HEK293 (cell line): ENCODE measurements at regions not wholly inside any gene's neighbourhood (a gene's known extent, or its start where the extent isn't known, plus 50 kb on each side); places are given as distances from the start of the nearest gene placed in this dataset.

Experiments used
- CTCF ChIA-PET: fragments of 350-600 bp; formaldehyde crosslinking; extraction: SDS; loops from one replicate; lab custom pipeline; 2021; ENCODE audit warnings: antibody characterized with exemption; lab: Yijun Ruan, JAX
- POLR2A ChIA-PET: fragments of 300-600 bp; formaldehyde crosslinking; extraction: SDS; loops from one replicate; lab custom pipeline; 2020; ENCODE audit warnings: antibody characterized with exemption, inconsistent platforms; lab: Yijun Ruan, JAX
- H3K27ac ChIP-seq: fragments of 200-500 bp; sonication (Bioruptor generic); 2 replicates; pipeline ENCODE4 v1.5.1; 2014; ENCODE audit warnings: low read depth, low read length, control low read depth, inconsistent platforms; ENCODE audit errors: extremely low read depth
- H3K36me3 ChIP-seq, 2 experiments: fragments of 200-500 bp in 1 of 2; sonication (Bioruptor generic) in 1 of 2; 1 replicate in 1 of 2; 2 replicates in 1 of 2; pipeline ENCODE4 v1.5.1; 2014 to 2017; ENCODE audit warnings: inconsistent platforms in 2 of 2, low read length in 2 of 2; ENCODE audit not compliant: control insufficient read depth in 2 of 2, insufficient read depth in 1 of 2
- H3K4me1 ChIP-seq: fragments of 200-500 bp; sonication (Bioruptor generic); 2 replicates; pipeline ENCODE4 v1.5.1; 2014; ENCODE audit warnings: mild to moderate bottlenecking, low read length, inconsistent platforms; ENCODE audit not compliant: control insufficient read depth, insufficient read depth
- H3K4me3 ChIP-seq: 2 replicates; pipeline ENCODE4 v1.5.1; 2011; ENCODE audit warnings: low read depth, mild to moderate bottlenecking, control low read depth, low read length, moderate library complexity
- H3K9me3 ChIP-seq: fragments of 200-500 bp; sonication (Bioruptor generic); 2 replicates; pipeline ENCODE4 v1.5.1; 2014; ENCODE audit warnings: low read depth, low read length, inconsistent platforms; ENCODE audit not compliant: control insufficient read depth, insufficient read depth
- BCL11A ChIP-seq: fragments of 450-650 bp; formaldehyde crosslinking; IDR thresholded peaks from 2 replicates; pipeline ENCODE4 v1.5.1; 2016; ENCODE audit warnings: low read depth, missing biosample characterization, missing genetic modification characterization
- ELK4 ChIP-seq: IDR thresholded peaks from 2 replicates; pipeline ENCODE4 v1.6.1; 2011; ENCODE audit warnings: mild to moderate bottlenecking, low read depth, low read length, borderline replicate concordance
- GFI1B ChIP-seq: fragments of 450-650 bp; formaldehyde crosslinking; IDR thresholded peaks from 2 replicates; pipeline ENCODE4 v1.5.1; 2016; ENCODE audit warnings: missing biosample characterization, missing genetic modification characterization
- IKZF3 ChIP-seq: fragments of 450-650 bp; IDR thresholded peaks from 2 replicates; pipeline ENCODE4 v1.5.0; 2018; ENCODE audit warnings: missing biosample characterization, mild to moderate bottlenecking, missing genetic modification characterization, moderate library complexity
- MYNN ChIP-seq: fragments of 450-650 bp; formaldehyde crosslinking; IDR thresholded peaks from 2 replicates; pipeline ENCODE4 v1.5.1; 2016; ENCODE audit warnings: missing biosample characterization, missing genetic modification characterization, borderline replicate concordance
- SP7 ChIP-seq: fragments of 450-650 bp; formaldehyde crosslinking; IDR thresholded peaks from 2 replicates; pipeline ENCODE4 v1.5.1; 2016; ENCODE audit warnings: missing biosample characterization, missing genetic modification characterization
- ZEB2 ChIP-seq: fragments of 450-650 bp; formaldehyde crosslinking; IDR thresholded peaks from 2 replicates; pipeline ENCODE4 v1.5.1; 2016; ENCODE audit warnings: missing biosample characterization, missing genetic modification characterization
- ZIC2 ChIP-seq: fragments of 450-650 bp; formaldehyde crosslinking; IDR thresholded peaks from 2 replicates; pipeline ENCODE4 v1.5.1; 2016; ENCODE audit warnings: missing biosample characterization, missing genetic modification characterization
- ZNF157 ChIP-seq: fragments of 450-650 bp; formaldehyde crosslinking; IDR thresholded peaks from 2 replicates; pipeline ENCODE4 v1.5.1; 2016; ENCODE audit warnings: missing biosample characterization, missing genetic modification characterization
- ZNF214 ChIP-seq: fragments of 450-650 bp; formaldehyde crosslinking; IDR thresholded peaks from 2 replicates; pipeline ENCODE4 v1.5.1; 2017; ENCODE audit warnings: missing biosample characterization, mild to moderate bottlenecking, missing genetic modification characterization, borderline replicate concordance
- ZNF26 ChIP-seq: fragments of 450-650 bp; formaldehyde crosslinking; IDR thresholded peaks from 2 replicates; pipeline ENCODE4 v1.5.1; 2016; ENCODE audit warnings: missing biosample characterization, missing genetic modification characterization
- ZNF341 ChIP-seq: fragments of 450-650 bp; formaldehyde crosslinking; IDR thresholded peaks from 2 replicates; pipeline ENCODE4; 2016; ENCODE audit warnings: low read depth, missing biosample characterization, missing genetic modification characterization
- ZNF404 ChIP-seq: fragments of 450-650 bp; formaldehyde crosslinking; IDR thresholded peaks from 2 replicates; pipeline ENCODE4 v1.5.1; 2017; ENCODE audit warnings: missing biosample characterization, missing genetic modification characterization
- ZNF449 ChIP-seq: fragments of 450-650 bp; formaldehyde crosslinking; IDR thresholded peaks from 2 replicates; pipeline ENCODE4 v1.5.1; 2017; ENCODE audit warnings: missing biosample characterization, mild to moderate bottlenecking, missing genetic modification characterization, moderate library complexity
- ZNF473 ChIP-seq: fragments of 450-650 bp; formaldehyde crosslinking; IDR thresholded peaks from 2 replicates; pipeline ENCODE4 v1.5.1; 2017; ENCODE audit warnings: missing biosample characterization, missing genetic modification characterization
- ZNF558 ChIP-seq: fragments of 450-650 bp; formaldehyde crosslinking; IDR thresholded peaks from 2 replicates; pipeline ENCODE4 v1.5.1; 2016; ENCODE audit warnings: missing biosample characterization, missing genetic modification characterization
- ZNF585B ChIP-seq: fragments of 450-650 bp; formaldehyde crosslinking; IDR thresholded peaks from 2 replicates; pipeline ENCODE4 v1.5.1; 2016; ENCODE audit warnings: missing biosample characterization, missing genetic modification characterization
- ZNF830 ChIP-seq: fragments of 450-650 bp; IDR thresholded peaks from 2 replicates; pipeline ENCODE4 v1.5.0; 2018; ENCODE audit warnings: missing biosample characterization, missing genetic modification characterization, low read depth, mild to moderate bottlenecking, moderate library complexity
- ZSCAN16 ChIP-seq: fragments of 450-650 bp; formaldehyde crosslinking; IDR thresholded peaks from 2 replicates; pipeline ENCODE4 v1.5.1; 2016; ENCODE audit warnings: missing biosample characterization, missing genetic modification characterization
- ZSCAN30 ChIP-seq: fragments of 450-650 bp; IDR thresholded peaks from 2 replicates; pipeline ENCODE4 v1.5.1; 2018; ENCODE audit warnings: missing biosample characterization, mild to moderate bottlenecking, missing genetic modification characterization, moderate library complexity
- ZSCAN4 ChIP-seq: fragments of 450-650 bp; formaldehyde crosslinking; IDR thresholded peaks from 2 replicates; pipeline ENCODE4 v1.5.1; 2017; ENCODE audit warnings: missing biosample characterization, missing genetic modification characterization
- ZXDB ChIP-seq: fragments of 450-650 bp; formaldehyde crosslinking; IDR thresholded peaks from 2 replicates; pipeline ENCODE4 v1.5.1; 2016; ENCODE audit warnings: missing biosample characterization, missing genetic modification characterization
- TF ChIP-seq, protein P1 (sequence below): fragments of 450-650 bp; formaldehyde crosslinking; IDR thresholded peaks from 2 replicates; pipeline ENCODE4 v1.5.1; 2016; ENCODE audit warnings: missing biosample characterization, missing genetic modification characterization
- TF ChIP-seq, protein P2 (sequence below): fragments of 450-650 bp; formaldehyde crosslinking; IDR thresholded peaks from 2 replicates; pipeline ENCODE4 v1.5.1; 2016; ENCODE audit warnings: missing biosample characterization, missing genetic modification characterization

DNA sequence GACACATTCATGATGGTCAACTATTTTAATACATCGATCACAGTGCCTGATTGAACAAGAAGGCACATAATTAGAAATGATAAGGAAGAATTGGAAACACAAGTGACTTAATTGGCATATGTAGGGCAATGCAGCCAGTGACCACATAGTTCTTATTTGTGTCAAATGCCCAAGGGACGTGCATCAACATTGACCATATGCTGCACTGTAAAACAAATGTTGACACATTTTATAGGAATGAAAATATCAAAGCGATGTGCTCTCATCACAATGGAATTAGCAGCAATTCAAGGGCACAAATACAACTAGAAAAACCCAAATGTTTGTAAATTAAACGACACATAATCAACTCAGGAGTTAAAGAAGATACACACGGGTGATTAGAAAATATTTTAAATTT is 948.3 kb upstream of the PRKX start:
- Histone ChIP-seq H3K27ac (no peak overlapping the region), H3K4me1 (no peaks in the 10 kb centered on the region)
- CTCF ChIA-PET: no interaction called here
- TF ChIP-seq GFI1B (tag by site-specific recombination): no peak
- no peak for TF ChIP-seq SP7 (tag by site-specific recombination)
- TF ChIP-seq ZNF585B (tag by site-specific recombination): no peak
- TF ChIP-seq, protein P1, sequence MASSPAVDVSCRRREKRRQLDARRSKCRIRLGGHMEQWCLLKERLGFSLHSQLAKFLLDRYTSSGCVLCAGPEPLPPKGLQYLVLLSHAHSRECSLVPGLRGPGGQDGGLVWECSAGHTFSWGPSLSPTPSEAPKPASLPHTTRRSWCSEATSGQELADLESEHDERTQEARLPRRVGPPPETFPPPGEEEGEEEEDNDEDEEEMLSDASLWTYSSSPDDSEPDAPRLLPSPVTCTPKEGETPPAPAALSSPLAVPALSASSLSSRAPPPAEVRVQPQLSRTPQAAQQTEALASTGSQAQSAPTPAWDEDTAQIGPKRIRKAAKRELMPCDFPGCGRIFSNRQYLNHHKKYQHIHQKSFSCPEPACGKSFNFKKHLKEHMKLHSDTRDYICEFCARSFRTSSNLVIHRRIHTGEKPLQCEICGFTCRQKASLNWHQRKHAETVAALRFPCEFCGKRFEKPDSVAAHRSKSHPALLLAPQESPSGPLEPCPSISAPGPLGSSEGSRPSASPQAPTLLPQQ (tag by site-specific recombination): no peak
- no peak for TF ChIP-seq ZIC2 (tag by site-specific recombination)
- no peak for TF ChIP-seq ZEB2
- TF ChIP-seq, all 188 proteins: peak for 0
- no peak overlapping the region for H3K4me3 ChIP-seq
- POLR2A ChIA-PET: no interaction called here
- H3K36me3 ChIP-seq: no peaks in the 10 kb centered on the region
- H3K9me3 ChIP-seq: no peaks in the 10 kb centered on the region

GRCh38 chrX:4656419-4656818 is 943.0 kb upstream of the PRKX start:
- Histone ChIP-seq H3K4me1 (no peaks in the 10 kb centered on the region), H3K27ac (no peak overlapping the region), H3K4me3 (no peak overlapping the region), H3K36me3 (no peaks in the 10 kb centered on the region), H3K9me3 (no peaks in the 10 kb centered on the region)
- ChIA-PET POLR2A (interaction anchor here (0.6 kb wide), 1 partner anchor 543 kb away, joined by 5 read pairs; no protein-coding TSS in a partner anchor), CTCF (no interaction called here)
- TF ChIP-seq ZNF473 (tag by site-specific recombination) (no peak), ZNF214 (tag by site-specific recombination) (no peak), BCL11A (tag by site-specific recombination) (no peak), ZSCAN4 (no peak), ZNF558 (tag by site-specific recombination) (no peak), ZNF157 (no peak), ZNF26 (tag by site-specific recombination) (no peak), ZNF404 (tag by site-specific recombination) (no peak), ZNF830 (no peak), ZSCAN16 (tag by site-specific recombination) (no peak), IKZF3 (tag by site-specific recombination) (no peak), ZNF449 (tag by site-specific recombination) (no peak), ELK4 (no peak), ZSCAN30 (no peak), MYNN (tag by site-specific recombination) (no peak), ZNF341 (tag by site-specific recombination) (no peak), ZXDB (tag by site-specific recombination) (no peak)
- TF ChIP-seq, protein P2, sequence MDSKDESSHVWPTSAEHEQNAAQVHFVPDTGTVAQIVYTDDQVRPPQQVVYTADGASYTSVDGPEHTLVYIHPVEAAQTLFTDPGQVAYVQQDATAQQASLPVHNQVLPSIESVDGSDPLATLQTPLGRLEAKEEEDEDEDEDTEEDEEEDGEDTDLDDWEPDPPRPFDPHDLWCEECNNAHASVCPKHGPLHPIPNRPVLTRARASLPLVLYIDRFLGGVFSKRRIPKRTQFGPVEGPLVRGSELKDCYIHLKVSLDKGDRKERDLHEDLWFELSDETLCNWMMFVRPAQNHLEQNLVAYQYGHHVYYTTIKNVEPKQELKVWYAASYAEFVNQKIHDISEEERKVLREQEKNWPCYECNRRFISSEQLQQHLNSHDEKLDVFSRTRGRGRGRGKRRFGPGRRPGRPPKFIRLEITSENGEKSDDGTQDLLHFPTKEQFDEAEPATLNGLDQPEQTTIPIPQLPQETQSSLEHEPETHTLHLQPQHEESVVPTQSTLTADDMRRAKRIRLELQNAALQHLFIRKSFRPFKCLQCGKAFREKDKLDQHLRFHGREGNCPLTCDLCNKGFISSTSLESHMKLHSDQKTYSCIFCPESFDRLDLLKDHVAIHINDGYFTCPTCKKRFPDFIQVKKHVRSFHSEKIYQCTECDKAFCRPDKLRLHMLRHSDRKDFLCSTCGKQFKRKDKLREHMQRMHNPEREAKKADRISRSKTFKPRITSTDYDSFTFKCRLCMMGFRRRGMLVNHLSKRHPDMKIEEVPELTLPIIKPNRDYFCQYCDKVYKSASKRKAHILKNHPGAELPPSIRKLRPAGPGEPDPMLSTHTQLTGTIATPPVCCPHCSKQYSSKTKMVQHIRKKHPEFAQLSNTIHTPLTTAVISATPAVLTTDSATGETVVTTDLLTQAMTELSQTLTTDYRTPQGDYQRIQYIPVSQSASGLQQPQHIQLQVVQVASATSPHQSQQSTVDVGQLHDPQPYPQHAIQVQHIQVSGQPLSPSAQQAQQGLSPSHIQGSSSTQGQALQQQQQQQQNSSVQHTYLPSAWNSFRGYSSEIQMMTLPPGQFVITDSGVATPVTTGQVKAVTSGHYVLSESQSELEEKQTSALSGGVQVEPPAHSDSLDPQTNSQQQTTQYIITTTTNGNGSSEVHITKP (tag by site-specific recombination): no peak
